Endothelial cell of umbilical vein (primary cell): ENCODE measurements at regions not wholly inside any gene's neighbourhood (a gene's known extent, or its start where the extent isn't known, plus 50 kb on each side); places are given as distances from the start of the nearest gene placed in this dataset.

ENCODE experiments used
- BruUV-seq: library from RNA; stranded (reverse); fragments of 400-500 nt; replicated peaks from 2 replicates; lab custom pipeline; 2021; lab: Mats Ljungman, UMichigan
- CTCF ChIA-PET: fragments of 300-600, 350-600 bp; sonication (Branson Sonifier 250); formaldehyde crosslinking; loops from one replicate; lab custom pipeline; 2021; ENCODE audit warnings: antibody characterized with exemption, inconsistent platforms; lab: Charles Lee
- POLR2A ChIA-PET: fragments of 300-600, 350-600 bp; sonication (Branson Sonifier 250); formaldehyde crosslinking; loops from one replicate; lab custom pipeline; 2021; ENCODE audit warnings: antibody characterized with exemption, inconsistent platforms; lab: Charles Lee
- DNase-seq: peaks from one replicate; pipeline ENCODE4 v3.0.0-alpha.2; 2011; ENCODE audit warnings: low read depth, low spot score
- FAIRE-seq: peaks from 2 replicates; lab custom pipeline; 2011; peaks lifted over from hg19 to GRCh38; lab: Jason Lieb, UNC
- H2AFZ ChIP-seq: 2 replicates; pipeline ENCODE4 v1.6.0; 2012; ENCODE audit warnings: low read depth, low read length, control low read depth, inconsistent platforms
- H3K27ac ChIP-seq: 2 replicates; pipeline ENCODE4 v1.5.1; 2011; ENCODE audit warnings: low read depth, mild to moderate bottlenecking, control low read depth, low read length, moderate library complexity; ENCODE audit not compliant: insufficient read depth
- H3K27me3 ChIP-seq, 2 experiments: 2 replicates each; pipeline versions ENCODE4 v1.6.0 to v1.6.1; 2011; ENCODE audit warnings: low read length in 2 of 2, mixed read lengths in 1 of 2; ENCODE audit not compliant: control insufficient read depth in 2 of 2, insufficient read depth in 2 of 2
- H3K36me3 ChIP-seq, 2 experiments: 2 replicates in 1 of 2; 3 replicates in 1 of 2; pipeline ENCODE4 v1.5.1; 2011; ENCODE audit warnings: low read length in 2 of 2, mild to moderate bottlenecking in 1 of 2, moderate library complexity in 1 of 2; ENCODE audit not compliant: control insufficient read depth in 2 of 2, insufficient read depth in 2 of 2; ENCODE audit errors: extremely low read depth in 1 of 2
- H3K4me1 ChIP-seq: 3 replicates; pipeline ENCODE4 v1.5.1; 2011; ENCODE audit warnings: mild to moderate bottlenecking, low read length; ENCODE audit not compliant: control insufficient read depth, insufficient read depth; ENCODE audit errors: extremely low read depth
- H3K4me2 ChIP-seq: 2 replicates; pipeline ENCODE4 v1.6.1; 2011; ENCODE audit warnings: low read length, control low read depth, mixed read lengths; ENCODE audit not compliant: insufficient read depth
- H3K4me3 ChIP-seq, 3 experiments: fragments of 200-600 bp in 1 of 3; sonication (generic), shearing (Covaris generic) in 1 of 3; replicated peaks in 1 of 3; 2 replicates each; pipeline ENCODE4 v1.5.1; 2011 to 2016; ENCODE audit warnings: control low read depth in 3 of 3, low read length in 3 of 3, mild to moderate bottlenecking in 2 of 3, inconsistent platforms in 1 of 3, low read depth in 1 of 3, moderate library complexity in 1 of 3; ENCODE audit not compliant: insufficient read depth in 1 of 3
- H3K79me2 ChIP-seq: 2 replicates; pipeline ENCODE4 v1.6.0; 2012; ENCODE audit warnings: low read length, inconsistent platforms; ENCODE audit not compliant: control insufficient read depth, insufficient read depth
- H3K9ac ChIP-seq: replicated peaks from 2 replicates; pipeline ENCODE3; 2011; ENCODE audit warnings: low read length, control low read depth; ENCODE audit not compliant: insufficient read depth; ENCODE audit errors: extremely low read depth
- H3K9me1 ChIP-seq: replicated peaks from 3 replicates; pipeline ENCODE4 v1.6.0; 2011; ENCODE audit warnings: mild to moderate bottlenecking, low read length; ENCODE audit not compliant: control insufficient read depth, insufficient read depth; ENCODE audit errors: extremely low read depth
- H3K9me3 ChIP-seq: replicated peaks from 2 replicates; pipeline ENCODE4 v1.5.1; 2012; ENCODE audit warnings: low read length, inconsistent platforms; ENCODE audit not compliant: control insufficient read depth, insufficient read depth
- H4K20me1 ChIP-seq: replicated peaks from 2 replicates; pipeline ENCODE3; 2011; ENCODE audit warnings: mild to moderate bottlenecking, low read length; ENCODE audit not compliant: control insufficient read depth, insufficient read depth; ENCODE audit errors: extremely low read depth
- EZH2 ChIP-seq: IDR thresholded peaks from 2 replicates; pipeline ENCODE4 v1.6.1; 2012; ENCODE audit warnings: borderline replicate concordance, low read depth, mild to moderate bottlenecking, moderate library complexity, low read length, inconsistent platforms; ENCODE audit not compliant: severe bottlenecking
- FOS ChIP-seq: IDR thresholded peaks from 2 replicates; pipeline ENCODE4 v1.6.1; 2011; ENCODE audit warnings: mild to moderate bottlenecking, low read length, moderate library complexity, borderline replicate concordance; ENCODE audit not compliant: insufficient read depth
- GATA2 ChIP-seq: IDR thresholded peaks from 2 replicates; pipeline ENCODE4 v1.7.0; 2011; ENCODE audit warnings: low read depth, mild to moderate bottlenecking, moderate library complexity, mixed read lengths, low read length; ENCODE audit not compliant: insufficient read length, insufficient read depth
- JUN ChIP-seq: IDR thresholded peaks from 2 replicates; pipeline ENCODE4 v1.6.1; 2011; ENCODE audit warnings: borderline replicate concordance, low read depth; ENCODE audit not compliant: insufficient read length, insufficient read depth
- MYC ChIP-seq: IDR thresholded peaks from one replicate; pipeline ENCODE4 v1.6.1; 2011; ENCODE audit warnings: mild to moderate bottlenecking, low read depth, low read length
- POLR2A ChIP-seq: IDR thresholded peaks from 2 replicates; pipeline ENCODE4 v1.6.1; 2012; ENCODE audit warnings: low read depth, mild to moderate bottlenecking, control low read depth, low read length
- POLR2AphosphoS5 ChIP-seq: IDR thresholded peaks from 2 replicates; pipeline ENCODE4 v1.6.1; 2012; ENCODE audit warnings: low read depth, mild to moderate bottlenecking, control low read depth, low read length, moderate library complexity; ENCODE audit not compliant: insufficient read depth
- dilution Hi-C: fragments of 300-500 bp; cut with MboI; formaldehyde crosslinking; loops from one replicate; pipeline ENCODE4 v1.15.0; 2019; ENCODE audit warnings: low sequenced_read_pairs; ENCODE audit not compliant: extremely low pct_ligation_motif_present
- intact Hi-C: fragments of 100-400 bp; cut with micrococcal nuclease; formaldehyde crosslinking; loops from one replicate; pipeline ENCODE4 v1.10.0; 2022
- TF ChIP-seq, protein P1 (sequence below): IDR thresholded peaks from 2 replicates; pipeline ENCODE4 v1.6.1; 2011; ENCODE audit not compliant: insufficient read depth, insufficient read length
- TF ChIP-seq, protein P2 (sequence below), 2 donors: IDR thresholded peaks; 1 replicate in 1 of 2; 2 replicates in 1 of 2; pipeline ENCODE4 v1.5.1; 2011; ENCODE audit warnings: low read length in 2 of 2, mild to moderate bottlenecking in 2 of 2, moderate library complexity in 2 of 2, control low read depth in 1 of 2, inconsistent platforms in 1 of 2, low read depth in 1 of 2; ENCODE audit not compliant: insufficient read depth in 1 of 2; ENCODE audit errors: extremely low read depth in 1 of 2

DNA sequence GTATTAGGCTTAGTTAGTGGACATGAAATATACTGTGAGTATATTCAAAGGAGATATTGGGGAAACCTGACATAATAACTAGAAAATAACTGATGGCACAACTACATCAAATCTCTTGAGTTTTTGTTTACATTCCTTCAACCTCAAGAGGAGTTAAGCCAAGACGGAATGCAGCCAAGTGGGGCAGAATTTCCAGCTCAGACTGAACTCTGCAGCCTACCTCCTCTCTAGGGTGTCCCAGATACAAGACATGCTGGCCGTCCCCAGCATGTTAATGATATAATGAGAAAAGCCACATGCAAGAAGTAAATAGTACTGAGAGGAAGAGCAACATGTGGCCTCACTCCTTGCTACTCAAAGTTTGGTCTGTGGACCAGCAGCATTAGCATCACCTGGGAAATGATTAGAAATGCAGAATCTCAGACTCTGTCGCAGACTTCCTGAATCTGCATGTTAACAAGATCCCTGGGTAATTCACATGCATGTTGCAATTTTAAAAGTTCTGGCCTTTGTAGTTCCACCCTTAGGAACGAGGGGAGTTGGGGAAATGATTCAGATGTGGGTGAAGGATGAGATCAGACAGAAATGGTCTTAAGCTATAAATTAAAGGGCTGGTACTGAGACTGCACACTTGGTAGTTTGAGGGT lies 118.4 kb upstream of the CACUL1 start:
- POLR2A ChIA-PET: interaction anchor here (0.6 kb wide), 1 partner anchor 207 kb away, joined by 6 read pairs; no protein-coding TSS in a partner anchor

More for the DNA sequence above, 118.4 kb upstream of the CACUL1 start:
- Histone ChIP-seq H3K4me2 (no peak overlapping the region), H3K79me2 (no peaks in the 10 kb centered on the region), H3K27ac (no peak overlapping the region), H2AFZ (no peak overlapping the region), H3K4me1 (peaks cover 10% of the 10 kb centered on the region), H3K27me3 (peaks cover 0 to 3% of the 10 kb centered on the region in 2 experiments), H3K9me1 (no peaks in the 10 kb centered on the region), H4K20me1 (no peaks in the 10 kb centered on the region), H3K9me3 (no peaks in the 10 kb centered on the region), H3K9ac (no peak overlapping the region), H3K36me3 (no peaks in the 10 kb centered on the region), H3K4me3 (no peak overlapping the region)
- no peak for DNase-seq
- intact Hi-C loops: loop anchor here (5.0 kb wide), 1 partner anchor 154 kb away; the partner anchor contains the start of gene NANOS1
- no peak for FAIRE-seq
- TF ChIP-seq, protein P1, sequence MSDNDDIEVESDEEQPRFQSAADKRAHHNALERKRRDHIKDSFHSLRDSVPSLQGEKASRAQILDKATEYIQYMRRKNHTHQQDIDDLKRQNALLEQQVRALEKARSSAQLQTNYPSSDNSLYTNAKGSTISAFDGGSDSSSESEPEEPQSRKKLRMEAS: no peak
- TF ChIP-seq JUN: no peak
- TF ChIP-seq EZH2: no peak
- TF ChIP-seq FOS: no peak
- no peak for TF ChIP-seq POLR2A
- no peak for TF ChIP-seq GATA2
- TF ChIP-seq MYC: no peak
- no peak for TF ChIP-seq POLR2AphosphoS5
- TF ChIP-seq, protein P2, sequence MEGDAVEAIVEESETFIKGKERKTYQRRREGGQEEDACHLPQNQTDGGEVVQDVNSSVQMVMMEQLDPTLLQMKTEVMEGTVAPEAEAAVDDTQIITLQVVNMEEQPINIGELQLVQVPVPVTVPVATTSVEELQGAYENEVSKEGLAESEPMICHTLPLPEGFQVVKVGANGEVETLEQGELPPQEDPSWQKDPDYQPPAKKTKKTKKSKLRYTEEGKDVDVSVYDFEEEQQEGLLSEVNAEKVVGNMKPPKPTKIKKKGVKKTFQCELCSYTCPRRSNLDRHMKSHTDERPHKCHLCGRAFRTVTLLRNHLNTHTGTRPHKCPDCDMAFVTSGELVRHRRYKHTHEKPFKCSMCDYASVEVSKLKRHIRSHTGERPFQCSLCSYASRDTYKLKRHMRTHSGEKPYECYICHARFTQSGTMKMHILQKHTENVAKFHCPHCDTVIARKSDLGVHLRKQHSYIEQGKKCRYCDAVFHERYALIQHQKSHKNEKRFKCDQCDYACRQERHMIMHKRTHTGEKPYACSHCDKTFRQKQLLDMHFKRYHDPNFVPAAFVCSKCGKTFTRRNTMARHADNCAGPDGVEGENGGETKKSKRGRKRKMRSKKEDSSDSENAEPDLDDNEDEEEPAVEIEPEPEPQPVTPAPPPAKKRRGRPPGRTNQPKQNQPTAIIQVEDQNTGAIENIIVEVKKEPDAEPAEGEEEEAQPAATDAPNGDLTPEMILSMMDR (IDR thresholded peaks at IDR 0.05; ENCODE audit: extremely low read depth in 1 of 2, insufficient read depth in 1 of 2, low read depth in 1 of 2, low read length in 2 of 2): no peak
- CTCF ChIA-PET: no interaction called here
- dilution Hi-C loops: no loop called here
- BruUV-seq: no TSS peak
